ENCODE measurements at regions not wholly inside any gene's neighbourhood (a gene's known extent, or its start where the extent isn't known, plus 50 kb on each side); places are given as distances from the start of the nearest gene placed in this dataset.

DNA sequence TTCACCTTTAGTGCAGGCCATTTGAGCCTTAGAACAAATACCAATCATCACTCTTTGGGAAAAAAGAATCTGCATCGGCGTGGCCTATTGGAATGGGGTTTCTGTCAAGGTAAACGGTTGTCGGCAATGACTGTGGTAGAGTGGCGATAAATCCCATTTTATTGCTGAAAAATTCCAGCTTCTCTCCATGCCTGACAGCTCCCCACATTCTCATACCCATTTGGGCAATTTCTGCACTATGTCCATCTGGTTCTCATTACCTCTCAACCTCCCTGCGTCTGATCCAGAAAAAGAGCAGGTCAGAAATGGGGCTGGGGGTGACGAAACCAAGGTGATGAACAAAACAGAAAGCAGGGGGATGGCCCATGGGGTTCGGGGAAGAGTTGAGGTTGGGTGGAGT lies 254.0 kb downstream of the MEIS1 start:
- no peaks in the 10 kb centered on the region for H3K79me1 ChIP-seq (ENCODE audit: low read depth in 1 of 2, low read length in 2 of 2)
- H3K4me2 ChIP-seq (ENCODE audit: low read depth, low read length), result no peak overlapping the region
- H3K4ac ChIP-seq (ENCODE audit: low read depth, low read length), result no peak overlapping the region
- no peak overlapping the region; the same call in 1 of the 2 replicates for H2BK20ac ChIP-seq (ENCODE audit: low read depth, low read length)
- no peak overlapping the region for H4K8ac ChIP-seq (ENCODE audit: low read depth in 2 of 2, low read length in 2 of 2)
- in situ Hi-C loops (cut with MboI; ENCODE audit: low sequenced_read_pairs) (no loop called here), dilution Hi-C loops (cut with HindIII; ENCODE audit: low sequenced_read_pairs, unreplicated experiment) (no loop called here), intact Hi-C loops (cut with micrococcal nuclease) (no loop called here)
- no peak overlapping the region for H2BK5ac ChIP-seq (ENCODE audit: low read depth, low read length, poor library complexity, severe bottlenecking)
- H3K23ac ChIP-seq (ENCODE audit: low read depth, low read length), result no peak overlapping the region
- TF ChIP-seq NFE2L2 (IDR thresholded peaks at IDR 0.05; ENCODE audit: low read depth, low read length), result no peak
- TF ChIP-seq SMC3 (IDR thresholded peaks at IDR 0.05; ENCODE audit: low read depth, low read length), result no peak
- no peak for TF ChIP-seq FOS (IDR thresholded peaks at IDR 0.05; ENCODE audit: low read depth, low read length)
- no peak for TF ChIP-seq POLR2A (IDR thresholded peaks at IDR 0.05; ENCODE audit: low read depth, low read length)
- no peak for TF ChIP-seq CHD1 (IDR thresholded peaks at IDR 0.05; ENCODE audit: low read depth, low read length)
- TF ChIP-seq RFX5 (IDR thresholded peaks at IDR 0.05; ENCODE audit: low read depth, low read length), result no peak
- TF ChIP-seq MXI1 (IDR thresholded peaks at IDR 0.05; ENCODE audit: borderline replicate concordance, low read depth, low read length), result no peak
- TF ChIP-seq, protein P1, sequence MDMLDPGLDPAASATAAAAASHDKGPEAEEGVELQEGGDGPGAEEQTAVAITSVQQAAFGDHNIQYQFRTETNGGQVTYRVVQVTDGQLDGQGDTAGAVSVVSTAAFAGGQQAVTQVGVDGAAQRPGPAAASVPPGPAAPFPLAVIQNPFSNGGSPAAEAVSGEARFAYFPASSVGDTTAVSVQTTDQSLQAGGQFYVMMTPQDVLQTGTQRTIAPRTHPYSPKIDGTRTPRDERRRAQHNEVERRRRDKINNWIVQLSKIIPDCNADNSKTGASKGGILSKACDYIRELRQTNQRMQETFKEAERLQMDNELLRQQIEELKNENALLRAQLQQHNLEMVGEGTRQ (IDR thresholded peaks at IDR 0.05; ENCODE audit: low read depth, low read length), result no peak
- TF ChIP-seq RCOR1 (IDR thresholded peaks at IDR 0.05; ENCODE audit: insufficient replicate concordance, low read length), result no peak
- TF ChIP-seq, protein P2, sequence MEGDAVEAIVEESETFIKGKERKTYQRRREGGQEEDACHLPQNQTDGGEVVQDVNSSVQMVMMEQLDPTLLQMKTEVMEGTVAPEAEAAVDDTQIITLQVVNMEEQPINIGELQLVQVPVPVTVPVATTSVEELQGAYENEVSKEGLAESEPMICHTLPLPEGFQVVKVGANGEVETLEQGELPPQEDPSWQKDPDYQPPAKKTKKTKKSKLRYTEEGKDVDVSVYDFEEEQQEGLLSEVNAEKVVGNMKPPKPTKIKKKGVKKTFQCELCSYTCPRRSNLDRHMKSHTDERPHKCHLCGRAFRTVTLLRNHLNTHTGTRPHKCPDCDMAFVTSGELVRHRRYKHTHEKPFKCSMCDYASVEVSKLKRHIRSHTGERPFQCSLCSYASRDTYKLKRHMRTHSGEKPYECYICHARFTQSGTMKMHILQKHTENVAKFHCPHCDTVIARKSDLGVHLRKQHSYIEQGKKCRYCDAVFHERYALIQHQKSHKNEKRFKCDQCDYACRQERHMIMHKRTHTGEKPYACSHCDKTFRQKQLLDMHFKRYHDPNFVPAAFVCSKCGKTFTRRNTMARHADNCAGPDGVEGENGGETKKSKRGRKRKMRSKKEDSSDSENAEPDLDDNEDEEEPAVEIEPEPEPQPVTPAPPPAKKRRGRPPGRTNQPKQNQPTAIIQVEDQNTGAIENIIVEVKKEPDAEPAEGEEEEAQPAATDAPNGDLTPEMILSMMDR (conservative IDR thresholded peaks at IDR 0.05; ENCODE audit: low read depth, low read length), result no peak
- no peak for TF ChIP-seq BHLHE40 (IDR thresholded peaks at IDR 0.05; ENCODE audit: low read depth, low read length)
- TF ChIP-seq CEBPB (IDR thresholded peaks at IDR 0.05; ENCODE audit: low read depth, low read length), result no peak
- TF ChIP-seq MAFK (IDR thresholded peaks at IDR 0.05; ENCODE audit: low read depth, low read length), result no peak
- no peak for TF ChIP-seq MAZ (IDR thresholded peaks at IDR 0.05; ENCODE audit: borderline replicate concordance, low read depth, low read length)
- TF ChIP-seq, protein P3, sequence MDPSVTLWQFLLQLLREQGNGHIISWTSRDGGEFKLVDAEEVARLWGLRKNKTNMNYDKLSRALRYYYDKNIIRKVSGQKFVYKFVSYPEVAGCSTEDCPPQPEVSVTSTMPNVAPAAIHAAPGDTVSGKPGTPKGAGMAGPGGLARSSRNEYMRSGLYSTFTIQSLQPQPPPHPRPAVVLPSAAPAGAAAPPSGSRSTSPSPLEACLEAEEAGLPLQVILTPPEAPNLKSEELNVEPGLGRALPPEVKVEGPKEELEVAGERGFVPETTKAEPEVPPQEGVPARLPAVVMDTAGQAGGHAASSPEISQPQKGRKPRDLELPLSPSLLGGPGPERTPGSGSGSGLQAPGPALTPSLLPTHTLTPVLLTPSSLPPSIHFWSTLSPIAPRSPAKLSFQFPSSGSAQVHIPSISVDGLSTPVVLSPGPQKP (IDR thresholded peaks at IDR 0.05; ENCODE audit: borderline replicate concordance, low read depth, low read length), result no peak
- no peak overlapping the region for H3K14ac ChIP-seq (replicated peaks; ENCODE audit: low read depth, low read length)
- no peaks in the 10 kb centered on the region for H3K9me1 ChIP-seq (ENCODE audit: insufficient read depth, low read length)
- H2AK9ac ChIP-seq (replicated peaks; ENCODE audit: low read depth, low read length, poor library complexity), result no peak overlapping the region
- no peak for DNase-seq
- ChIA-PET POLR2A (ENCODE audit: unreplicated experiment) (no interaction called here), CTCF (no interaction called here)
- peaks cover 4% of the 10 kb centered on the region; the same call in 1 of the 2 replicates for H3K4me1 ChIP-seq (ENCODE audit: control insufficient read depth, insufficient read depth, low read length)
- no peak overlapping the region for H2BK120ac ChIP-seq (ENCODE audit: low read depth, low read length)
- no peak overlapping the region; the same call in 2 of the 3 replicates for H2BK15ac ChIP-seq (ENCODE audit: low read depth, low read length)
- no peak overlapping the region for H3K4me3 ChIP-seq (ENCODE audit: insufficient read depth, low read depth, low read length)
- H3K27me3 ChIP-seq (ENCODE audit: control insufficient read depth, insufficient read depth, low read length), result no peaks in the 10 kb centered on the region
- H3K36me3 ChIP-seq (ENCODE audit: control insufficient read depth, insufficient read depth, low read length), result no peaks in the 10 kb centered on the region
- H4K20me1 ChIP-seq (ENCODE audit: insufficient read depth, low read length), result no peaks in the 10 kb centered on the region
- no peak overlapping the region for H3K9ac ChIP-seq (ENCODE audit: low read depth, low read length)
- no peak overlapping the region for H2AK5ac ChIP-seq (ENCODE audit: low read depth, low read length)
- no peak for ATAC-seq (ENCODE audit: low read depth)
- H3K27ac ChIP-seq (ENCODE audit: insufficient read depth, low read length), result no peak overlapping the region
- H4K91ac ChIP-seq (ENCODE audit: insufficient read depth, low read depth, low read length), result no peak overlapping the region
- BruUV-seq (replicated peaks), result no TSS peak
- no peak overlapping the region for H2AFZ ChIP-seq (replicated peaks; ENCODE audit: low read length, poor library complexity)
- H3K9me3 ChIP-seq (ENCODE audit: control insufficient read depth, insufficient read depth, low read length), result no peaks in the 10 kb centered on the region
- H3K18ac ChIP-seq (ENCODE audit: low read depth, low read length), result no peak overlapping the region
- 88% methylated on average over 2 of the region's 8 CpGs; no CpG with 5 or more reads in 1 of the 2 experiments for WGBS, 2 experiments (ENCODE audit: extremely low coverage in 2 of 2, insufficient read length in 1 of 2)
- H3K56ac ChIP-seq (ENCODE audit: extremely low read depth, insufficient read depth, low read length), result no peak overlapping the region
- no peak overlapping the region for H4K5ac ChIP-seq (ENCODE audit: low read depth, low read length)

All from IMR-90 (cell line).